Activated T-helper 1 cell treated with anti-CD3 and anti-CD28 coated beads, Interleukin-12 subunit alpha, Interleukin-12 subunit beta, Interleukin-2, Interleukin-4 antibody, amounts not matched to agents 30 ng/mL and 10 ng/mL and 1 ng/mL, durations not matched to agents 14 hours and 24 hours and 36 hours (primary cell): ENCODE measurements at regions not wholly inside any gene's neighbourhood (a gene's known extent, or its start where the extent isn't known, plus 50 kb on each side); places are given as distances from the start of the nearest gene placed in this dataset.

Experiments used
- DNase-seq: peaks from one replicate; pipeline ENCODE4 v3.0.0; 2021; ENCODE audit warnings: low spot score
- H3K27ac Mint-ChIP-seq: one replicate; pipeline ENCODE4 v1.8.0; 2021; ENCODE audit warnings: mild to moderate bottlenecking, mixed read lengths
- H3K27me3 Mint-ChIP-seq: one replicate; pipeline ENCODE4 v1.8.0; 2022; ENCODE audit warnings: mild to moderate bottlenecking, moderate library complexity, mixed read lengths; ENCODE audit not compliant: insufficient read depth
- H3K36me3 Mint-ChIP-seq: one replicate; pipeline ENCODE4 v1.8.0; 2021; ENCODE audit warnings: low read depth, mixed read lengths
- H3K4me1 Mint-ChIP-seq: one replicate; pipeline ENCODE4 v1.8.0; 2021; ENCODE audit warnings: low read depth, mixed read lengths
- H3K4me3 Mint-ChIP-seq: one replicate; pipeline ENCODE4 v1.8.0; 2021; ENCODE audit warnings: mild to moderate bottlenecking, moderate library complexity, mixed read lengths
- H3K9me3 Mint-ChIP-seq: one replicate; pipeline ENCODE4 v1.8.0; 2021; ENCODE audit warnings: mixed read lengths
- intact Hi-C: fragments of 100-400 bp; cut with micrococcal nuclease; formaldehyde crosslinking; loops from one replicate; pipeline ENCODE4 v1.15.1; 2024

GRCh38 chr9:2403701-2404100, 217.9 kb upstream of the VLDLR start:
- Mint-ChIP-seq H3K36me3 (no peaks in the 10 kb centered on the region), H3K27ac (no peak overlapping the region), H3K27me3 (peaks cover 3% of the 10 kb centered on the region), H3K4me1 (no peaks in the 10 kb centered on the region), H3K4me3 (no peak overlapping the region), H3K9me3 (no peaks in the 10 kb centered on the region)
- intact Hi-C loops, result no loop called here
- DNase-seq, result no peak

- no peak overlapping the region for H3K4me3 Mint-ChIP-seq
- H3K9me3 Mint-ChIP-seq, result no peaks in the 10 kb centered on the region
- H3K4me1 Mint-ChIP-seq, result no peaks in the 10 kb centered on the region
- DNase-seq, result no peak
- no peak overlapping the region for H3K27ac Mint-ChIP-seq
- intact Hi-C loops, result no loop called here
- H3K36me3 Mint-ChIP-seq, result no peaks in the 10 kb centered on the region
- peaks cover 3% of the 10 kb centered on the region for H3K27me3 Mint-ChIP-seq
Measured at GRCh38 chr9:2406252-2406651, 215.3 kb upstream of the VLDLR start.

- Mint-ChIP-seq H3K27me3 (peaks cover 3% of the 10 kb centered on the region), H3K27ac (no peak overlapping the region), H3K36me3 (no peaks in the 10 kb centered on the region), H3K4me3 (no peak overlapping the region), H3K4me1 (no peaks in the 10 kb centered on the region), H3K9me3 (no peaks in the 10 kb centered on the region)
- no peak for DNase-seq
- intact Hi-C loops, result no loop called here
Measured at GRCh38 chr9:2407450-2407849, 214.1 kb upstream of the VLDLR start.

- intact Hi-C loops, result no loop called here
- H3K9me3 Mint-ChIP-seq, result no peaks in the 10 kb centered on the region
- H3K4me3 Mint-ChIP-seq, result no peak overlapping the region
- H3K36me3 Mint-ChIP-seq, result no peaks in the 10 kb centered on the region
- H3K27ac Mint-ChIP-seq, result no peak overlapping the region
- DNase-seq, result no peak
- no peaks in the 10 kb centered on the region for H3K27me3 Mint-ChIP-seq
- no peaks in the 10 kb centered on the region for H3K4me1 Mint-ChIP-seq
Measured at GRCh38 chr9:2411459-2412215, 209.9 kb upstream of the VLDLR start.

- Mint-ChIP-seq H3K27me3 (no peaks in the 10 kb centered on the region), H3K36me3 (no peaks in the 10 kb centered on the region), H3K27ac (no peak overlapping the region), H3K4me1 (no peaks in the 10 kb centered on the region), H3K4me3 (no peak overlapping the region), H3K9me3 (no peaks in the 10 kb centered on the region)
- DNase-seq, result no peak
- intact Hi-C loops, result no loop called here
Measured at GRCh38 chr9:2413160-2413805, 208.3 kb upstream of the VLDLR start.

- no peak overlapping the region for H3K27ac Mint-ChIP-seq
Measured at GRCh38 chr9:2414465-2414864, 207.1 kb upstream of the VLDLR start.

GRCh38 chr9:2415326-2415725, 206.3 kb upstream of the VLDLR start:
- no peaks in the 10 kb centered on the region for H3K27me3 Mint-ChIP-seq
- H3K36me3 Mint-ChIP-seq, result no peaks in the 10 kb centered on the region
- intact Hi-C loops, result no loop called here
- no peak overlapping the region for H3K4me3 Mint-ChIP-seq
- H3K4me1 Mint-ChIP-seq, result no peaks in the 10 kb centered on the region
- H3K27ac Mint-ChIP-seq, result no peak overlapping the region
- DNase-seq, result no peak
- no peaks in the 10 kb centered on the region for H3K9me3 Mint-ChIP-seq

More at GRCh38 chr9:2414465-2414864, 207.1 kb upstream of the VLDLR start:
- intact Hi-C loops, result no loop called here
- no peak overlapping the region for H3K4me3 Mint-ChIP-seq
- no peaks in the 10 kb centered on the region for H3K36me3 Mint-ChIP-seq
- no peak for DNase-seq
- no peaks in the 10 kb centered on the region for H3K4me1 Mint-ChIP-seq
- no peaks in the 10 kb centered on the region for H3K27me3 Mint-ChIP-seq
- H3K9me3 Mint-ChIP-seq, result no peaks in the 10 kb centered on the region

GRCh38 chr9:2417730-2418129, 203.9 kb upstream of the VLDLR start:
- H3K36me3 Mint-ChIP-seq, result no peaks in the 10 kb centered on the region
- no peak for DNase-seq
- no peaks in the 10 kb centered on the region for H3K4me1 Mint-ChIP-seq
- no peak overlapping the region for H3K27ac Mint-ChIP-seq
- intact Hi-C loops, result no loop called here
- no peaks in the 10 kb centered on the region for H3K9me3 Mint-ChIP-seq
- no peaks in the 10 kb centered on the region for H3K27me3 Mint-ChIP-seq
- H3K4me3 Mint-ChIP-seq, result no peak overlapping the region

- no peak overlapping the region for H3K4me3 Mint-ChIP-seq
- H3K27me3 Mint-ChIP-seq, result no peaks in the 10 kb centered on the region
- intact Hi-C loops, result no loop called here
- no peaks in the 10 kb centered on the region for H3K9me3 Mint-ChIP-seq
- no peaks in the 10 kb centered on the region for H3K4me1 Mint-ChIP-seq
- H3K36me3 Mint-ChIP-seq, result no peaks in the 10 kb centered on the region
- no peak overlapping the region for H3K27ac Mint-ChIP-seq
- no peak for DNase-seq
Measured at GRCh38 chr9:2418619-2419018, 203.0 kb upstream of the VLDLR start.

- Mint-ChIP-seq H3K27ac (no peak overlapping the region), H3K36me3 (no peaks in the 10 kb centered on the region), H3K27me3 (no peaks in the 10 kb centered on the region), H3K4me1 (no peaks in the 10 kb centered on the region), H3K4me3 (no peak overlapping the region), H3K9me3 (no peaks in the 10 kb centered on the region)
- intact Hi-C loops, result no loop called here
- DNase-seq, result no peak
Measured at GRCh38 chr9:2419347-2419746, 202.2 kb upstream of the VLDLR start.

GRCh38 chr9:2420543-2420942, 201.0 kb upstream of the VLDLR start:
- no peak overlapping the region for H3K4me3 Mint-ChIP-seq
- no peaks in the 10 kb centered on the region for H3K36me3 Mint-ChIP-seq
- H3K9me3 Mint-ChIP-seq, result no peaks in the 10 kb centered on the region
- H3K27ac Mint-ChIP-seq, result no peak overlapping the region
- intact Hi-C loops, result no loop called here
- no peak for DNase-seq
- no peaks in the 10 kb centered on the region for H3K4me1 Mint-ChIP-seq
- no peaks in the 10 kb centered on the region for H3K27me3 Mint-ChIP-seq

GRCh38 chr9:2424619-2425033, 197.0 kb upstream of the VLDLR start:
- Mint-ChIP-seq H3K27me3 (no peaks in the 10 kb centered on the region), H3K36me3 (no peaks in the 10 kb centered on the region), H3K9me3 (no peaks in the 10 kb centered on the region), H3K4me1 (no peaks in the 10 kb centered on the region), H3K4me3 (no peak overlapping the region), H3K27ac (no peak overlapping the region)
- intact Hi-C loops, result no loop called here
- no peak for DNase-seq

GRCh38 chr9:2425676-2426075, 195.9 kb upstream of the VLDLR start:
- H3K4me1 Mint-ChIP-seq, result no peaks in the 10 kb centered on the region
- no peak overlapping the region for H3K4me3 Mint-ChIP-seq
- H3K36me3 Mint-ChIP-seq, result no peaks in the 10 kb centered on the region
- intact Hi-C loops, result no loop called here
- no peak overlapping the region for H3K27ac Mint-ChIP-seq
- no peaks in the 10 kb centered on the region for H3K9me3 Mint-ChIP-seq
- H3K27me3 Mint-ChIP-seq, result no peaks in the 10 kb centered on the region
- DNase-seq, result no peak
